GM10266 (cell line): ENCODE measurements at regions not wholly inside any gene's neighbourhood (a gene's known extent, or its start where the extent isn't known, plus 50 kb on each side); places are given as distances from the start of the nearest gene placed in this dataset.

ENCODE experiments used
- DNase-seq: peaks from one replicate; pipeline ENCODE4 v3.0.0; 2012; ENCODE audit errors: extremely low spot score
- CTCF ChIP-seq: IDR thresholded peaks from 2 replicates; pipeline ENCODE4 v1.5.1; 2012; ENCODE audit warnings: mild to moderate bottlenecking, low read depth; ENCODE audit not compliant: control insufficient read depth, insufficient read depth; ENCODE audit errors: missing control alignments

GRCh38 chr9:84500826-84501225 lies 160.3 kb upstream of the SLC28A3 start:
- DNase-seq: no peak
- TF ChIP-seq CTCF: no peak

GRCh38 chr9:84501587-84501986 lies 161.0 kb upstream of the SLC28A3 start:
- TF ChIP-seq CTCF: no peak
- DNase-seq: no peak

GRCh38 chr9:84502066-84502465 lies 161.5 kb upstream of the SLC28A3 start:
- DNase-seq: no peak
- no peak for TF ChIP-seq CTCF

- no peak for DNase-seq
- TF ChIP-seq CTCF: no peak
These were observed 163.8 kb upstream of the SLC28A3 start for GRCh38 chr9:84504360-84504759.

- no peak for DNase-seq
- TF ChIP-seq CTCF: no peak
These were observed 157.9 kb upstream of the NTRK2 start for GRCh38 chr9:84511651-84512050.

GRCh38 chr9:84512493-84512892 lies 157.0 kb upstream of the NTRK2 start:
- TF ChIP-seq CTCF: no peak
- no peak for DNase-seq

GRCh38 chr9:84513473-84513872 lies 156.1 kb upstream of the NTRK2 start:
- TF ChIP-seq CTCF: no peak
- no peak for DNase-seq

- no peak for TF ChIP-seq CTCF
- DNase-seq: no peak
These were observed 155.6 kb upstream of the NTRK2 start for GRCh38 chr9:84513979-84514378.
